ENCODE measurements at regions not wholly inside any gene's neighbourhood (a gene's known extent, or its start where the extent isn't known, plus 50 kb on each side); places are given as distances from the start of the nearest gene placed in this dataset.
A peak's percentile ranks its signal among the peaks of the same experiment; 100 is the strongest.

GRCh38 chr5:33046091-33046490 is 335.0 kb downstream of the NPR3 start:
- no peak overlapping the region for H3K4me3 ChIP-seq (ENCODE audit: low read length in 2 of 2)
- no peaks in the 10 kb centered on the region for H3K27me3 ChIP-seq (ENCODE audit: control insufficient read depth in 1 of 2, insufficient read depth in 2 of 2, low read length in 1 of 2)
- H3K9me3 ChIP-seq (ENCODE audit: control insufficient read depth, low read length), result peaks cover 1% of the 10 kb centered on the region
- no peaks in the 10 kb centered on the region for H3K36me3 ChIP-seq (ENCODE audit: control insufficient read depth in 1 of 2, insufficient read depth in 2 of 2, low read length in 1 of 2)
- 64 to 80% methylated on average over 2 of the region's 2 CpGs for WGBS, 2 donors
- no peaks in the 10 kb centered on the region for H3K4me1 ChIP-seq (ENCODE audit: control insufficient read depth in 1 of 2, insufficient read depth in 2 of 2, low read length in 2 of 2)
- no peak overlapping the region for H3K27ac ChIP-seq (ENCODE audit: low read depth in 1 of 2, low read length in 2 of 2)
- intact Hi-C loops (cut with DNase I), result no loop called here
- DNase-seq (no peak), ATAC-seq (ENCODE audit: low FRiP score) (no peak)

GRCh38 chr5:33048315-33048714 is 337.2 kb downstream of the NPR3 start:
- Histone ChIP-seq H3K27me3 (ENCODE audit: control insufficient read depth in 1 of 2, insufficient read depth in 2 of 2, low read length in 1 of 2) (no peaks in the 10 kb centered on the region), H3K4me3 (ENCODE audit: low read length in 2 of 2) (no peak overlapping the region), H3K9me3 (ENCODE audit: control insufficient read depth, low read length) (no peaks in the 10 kb centered on the region), H3K36me3 (ENCODE audit: control insufficient read depth in 1 of 2, insufficient read depth in 2 of 2, low read length in 1 of 2) (no peaks in the 10 kb centered on the region), H3K4me1 (ENCODE audit: control insufficient read depth in 1 of 2, insufficient read depth in 2 of 2, low read length in 2 of 2) (no peaks in the 10 kb centered on the region), H3K27ac (ENCODE audit: low read depth in 1 of 2, low read length in 2 of 2) (no peak overlapping the region)
- DNase-seq, result no peak
- intact Hi-C loops (cut with DNase I), result no loop called here
- WGBS, 2 donors, result 89 to 95% methylated on average over 3 of the region's 3 CpGs
- no peak for ATAC-seq (ENCODE audit: low FRiP score)

GRCh38 chr5:33049298-33049697 is 338.2 kb downstream of the NPR3 start:
- Histone ChIP-seq H3K9me3 (ENCODE audit: control insufficient read depth, low read length) (no peaks in the 10 kb centered on the region), H3K27me3 (ENCODE audit: control insufficient read depth in 1 of 2, insufficient read depth in 2 of 2, low read length in 1 of 2) (no peaks in the 10 kb centered on the region), H3K4me1 (ENCODE audit: control insufficient read depth in 1 of 2, insufficient read depth in 2 of 2, low read length in 2 of 2) (no peaks in the 10 kb centered on the region), H3K36me3 (ENCODE audit: control insufficient read depth in 1 of 2, insufficient read depth in 2 of 2, low read length in 1 of 2) (no peaks in the 10 kb centered on the region), H3K4me3 (ENCODE audit: low read length in 2 of 2) (no peak overlapping the region), H3K27ac (ENCODE audit: low read depth in 1 of 2, low read length in 2 of 2) (peak overlapping the region in 1 of 2 donors; percentile 4)
- ATAC-seq (ENCODE audit: low FRiP score) (peak; percentile 42), DNase-seq (peak in 1 of 2 donors; percentile 41)
- intact Hi-C loops (cut with DNase I), result no loop called here
- 87 to 88% methylated on average over 6 of the region's 6 CpGs for WGBS, 2 donors

GRCh38 chr5:33049842-33050241 is 338.7 kb downstream of the NPR3 start:
- Histone ChIP-seq H3K4me3 (ENCODE audit: low read length in 2 of 2) (no peak overlapping the region), H3K36me3 (ENCODE audit: control insufficient read depth in 1 of 2, insufficient read depth in 2 of 2, low read length in 1 of 2) (no peaks in the 10 kb centered on the region), H3K4me1 (ENCODE audit: control insufficient read depth in 1 of 2, insufficient read depth in 2 of 2, low read length in 2 of 2) (no peaks in the 10 kb centered on the region), H3K27ac (ENCODE audit: low read depth in 1 of 2, low read length in 2 of 2) (peak overlapping the region in 1 of 2 donors; percentile 6), H3K27me3 (ENCODE audit: control insufficient read depth in 1 of 2, insufficient read depth in 2 of 2, low read length in 1 of 2) (no peaks in the 10 kb centered on the region), H3K9me3 (ENCODE audit: control insufficient read depth, low read length) (no peaks in the 10 kb centered on the region)
- WGBS, 2 donors, result 20 to 23% methylated on average over 2 of the region's 2 CpGs
- ATAC-seq (ENCODE audit: low FRiP score) (peak; percentile 76), DNase-seq (peak; percentile 81 to 84)
- intact Hi-C loops (cut with DNase I), result no loop called here

- intact Hi-C loops (cut with DNase I), result no loop called here
- DNase-seq (no peak), ATAC-seq (ENCODE audit: low FRiP score) (no peak)
- no peaks in the 10 kb centered on the region for H3K27me3 ChIP-seq (ENCODE audit: control insufficient read depth in 1 of 2, insufficient read depth in 2 of 2, low read length in 1 of 2)
- no peak overlapping the region for H3K4me3 ChIP-seq (ENCODE audit: low read length in 2 of 2)
- H3K9me3 ChIP-seq (ENCODE audit: control insufficient read depth, low read length), result peaks cover 4% of the 10 kb centered on the region
- no peak overlapping the region for H3K27ac ChIP-seq (ENCODE audit: low read depth in 1 of 2, low read length in 2 of 2)
- no peaks in the 10 kb centered on the region for H3K4me1 ChIP-seq (ENCODE audit: control insufficient read depth in 1 of 2, insufficient read depth in 2 of 2, low read length in 2 of 2)
- WGBS, 2 donors, result 93 to 97% methylated on average over 3 of the region's 3 CpGs
- no peaks in the 10 kb centered on the region for H3K36me3 ChIP-seq (ENCODE audit: control insufficient read depth in 1 of 2, insufficient read depth in 2 of 2, low read length in 1 of 2)
Observed at GRCh38 chr5:33059081-33059480, 348.0 kb downstream of the NPR3 start.

GRCh38 chr5:33065131-33065530 is 354.0 kb downstream of the NPR3 start:
- no peak for ATAC-seq (ENCODE audit: low FRiP score)

GRCh38 chr5:33067291-33067690 is 356.2 kb downstream of the NPR3 start:
- no peaks in the 10 kb centered on the region for H3K36me3 ChIP-seq (ENCODE audit: control insufficient read depth in 1 of 2, insufficient read depth in 2 of 2, low read length in 1 of 2)
- H3K27me3 ChIP-seq (ENCODE audit: control insufficient read depth in 1 of 2, insufficient read depth in 2 of 2, low read length in 1 of 2), result no peaks in the 10 kb centered on the region
- H3K4me1 ChIP-seq (ENCODE audit: control insufficient read depth in 1 of 2, insufficient read depth in 2 of 2, low read length in 2 of 2), result peaks cover 0 to 2% of the 10 kb centered on the region in 2 donors
- H3K27ac ChIP-seq (ENCODE audit: low read depth in 1 of 2, low read length in 2 of 2), result no peak overlapping the region
- no peaks in the 10 kb centered on the region for H3K9me3 ChIP-seq (ENCODE audit: control insufficient read depth, low read length)
- DNase-seq, result no peak
- no peak overlapping the region for H3K4me3 ChIP-seq (ENCODE audit: low read length in 2 of 2)
- WGBS, 2 donors, result 38 to 40% methylated on average over 2 of the region's 2 CpGs
- no peak for ATAC-seq (ENCODE audit: low FRiP score)
- intact Hi-C loops (cut with DNase I), result no loop called here

More at GRCh38 chr5:33065131-33065530, 354.0 kb downstream of the NPR3 start:
- Histone ChIP-seq H3K27ac (ENCODE audit: low read depth in 1 of 2, low read length in 2 of 2) (no peak overlapping the region), H3K4me1 (ENCODE audit: control insufficient read depth in 1 of 2, insufficient read depth in 2 of 2, low read length in 2 of 2) (peaks cover 0 to 2% of the 10 kb centered on the region in 2 donors), H3K4me3 (ENCODE audit: low read length in 2 of 2) (no peak overlapping the region), H3K27me3 (ENCODE audit: control insufficient read depth in 1 of 2, insufficient read depth in 2 of 2, low read length in 1 of 2) (no peaks in the 10 kb centered on the region), H3K9me3 (ENCODE audit: control insufficient read depth, low read length) (no peaks in the 10 kb centered on the region), H3K36me3 (ENCODE audit: control insufficient read depth in 1 of 2, insufficient read depth in 2 of 2, low read length in 1 of 2) (no peaks in the 10 kb centered on the region)
- no peak for DNase-seq
- intact Hi-C loops (cut with DNase I), result no loop called here
- 46 to 57% methylated on average over 3 of the region's 3 CpGs for WGBS, 2 donors

- Histone ChIP-seq H3K4me3 (ENCODE audit: low read length in 2 of 2) (no peak overlapping the region), H3K27ac (ENCODE audit: low read depth in 1 of 2, low read length in 2 of 2) (no peak overlapping the region), H3K4me1 (ENCODE audit: control insufficient read depth in 1 of 2, insufficient read depth in 2 of 2, low read length in 2 of 2) (peaks cover 0 to 2% of the 10 kb centered on the region in 2 donors), H3K27me3 (ENCODE audit: control insufficient read depth in 1 of 2, insufficient read depth in 2 of 2, low read length in 1 of 2) (no peaks in the 10 kb centered on the region), H3K9me3 (ENCODE audit: control insufficient read depth, low read length) (no peaks in the 10 kb centered on the region), H3K36me3 (ENCODE audit: control insufficient read depth in 1 of 2, insufficient read depth in 2 of 2, low read length in 1 of 2) (no peaks in the 10 kb centered on the region)
- 88 to 90% methylated on average over 1 of the region's 1 CpG for WGBS, 2 donors
- intact Hi-C loops (cut with DNase I), result no loop called here
- no peak for ATAC-seq (ENCODE audit: low FRiP score)
- no peak for DNase-seq
Observed at GRCh38 chr5:33068786-33069185, 357.7 kb downstream of the NPR3 start.

GRCh38 chr5:33072296-33072695 is 361.2 kb downstream of the NPR3 start:
- H3K36me3 ChIP-seq (ENCODE audit: control insufficient read depth in 1 of 2, insufficient read depth in 2 of 2, low read length in 1 of 2), result no peaks in the 10 kb centered on the region
- ATAC-seq (ENCODE audit: low FRiP score) (no peak), DNase-seq (no peak)
- 88 to 92% methylated on average over 4 of the region's 4 CpGs for WGBS, 2 donors
- no peaks in the 10 kb centered on the region for H3K27me3 ChIP-seq (ENCODE audit: control insufficient read depth in 1 of 2, insufficient read depth in 2 of 2, low read length in 1 of 2)
- H3K4me3 ChIP-seq (ENCODE audit: low read length in 2 of 2), result no peak overlapping the region
- no peaks in the 10 kb centered on the region for H3K9me3 ChIP-seq (ENCODE audit: control insufficient read depth, low read length)
- H3K4me1 ChIP-seq (ENCODE audit: control insufficient read depth in 1 of 2, insufficient read depth in 2 of 2, low read length in 2 of 2), result no peaks in the 10 kb centered on the region
- intact Hi-C loops (cut with DNase I), result no loop called here
- no peak overlapping the region for H3K27ac ChIP-seq (ENCODE audit: low read depth in 1 of 2, low read length in 2 of 2)

Data from aorta (tissue), 5 donors.